ENCODE measurements at regions not wholly inside any gene's neighbourhood (a gene's known extent, or its start where the extent isn't known, plus 50 kb on each side); places are given as distances from the start of the nearest gene placed in this dataset.

DNA sequence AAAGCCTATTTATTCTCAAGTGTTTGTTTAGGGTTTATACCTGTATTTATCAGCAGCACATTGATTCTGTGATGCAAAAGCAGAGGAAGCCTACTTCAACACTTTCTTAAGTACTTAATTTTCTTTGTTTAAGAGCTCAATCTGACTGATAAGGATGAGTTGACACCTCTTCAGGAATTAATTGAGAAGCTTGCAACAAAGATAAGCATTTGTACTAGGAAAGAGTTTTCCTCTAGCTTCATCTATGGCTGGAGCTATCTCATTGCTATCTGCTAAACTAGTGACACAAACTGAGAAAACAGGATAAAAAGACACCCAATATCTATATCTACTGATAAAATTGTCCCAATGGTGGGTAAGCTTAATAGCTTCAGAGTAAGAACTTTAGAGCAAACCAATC, 170.1 kb upstream of the SLITRK6 start:
- no peaks in the 10 kb centered on the region for H3K36me3 ChIP-seq (ENCODE audit: insufficient read depth, low read length)
- DNase-seq (ENCODE audit: low spot score) = no peak
- H3K9me3 ChIP-seq (ENCODE audit: low read length) = 0 out of 2 replicates have a peak, but pooled peaks cover 4% of the 10 kb centered on the region
- ChIA-PET POLR2A (interaction anchor here (0.7 to 1.0 kb wide), 2 partner anchors 15 to 399 kb away, joined by 3 to 5 read pairs; no protein-coding TSS in a partner anchor), CTCF (ENCODE audit: unreplicated experiment) (no interaction called here)
- no TSS peak for BruUV-seq (replicated peaks)
- no peak overlapping the region for H3K27ac ChIP-seq (ENCODE audit: low read depth, low read length, poor library complexity, severe bottlenecking)
- no peaks in the 10 kb centered on the region for H3K9me2 ChIP-seq (ENCODE audit: insufficient read depth, low read length)
- intact Hi-C loops (cut with micrococcal nuclease; ENCODE audit: unreplicated experiment) = no loop called here
- no peaks in the 10 kb centered on the region for H3K79me2 ChIP-seq (ENCODE audit: insufficient read depth, low read depth, low read length)
- no peak overlapping the region for H3K4me3 ChIP-seq (ENCODE audit: low read depth, low read length, poor library complexity, severe bottlenecking)
- H3K4me2 ChIP-seq (ENCODE audit: low read length) = no peak overlapping the region
- no peaks in the 10 kb centered on the region for H4K20me1 ChIP-seq (ENCODE audit: insufficient read depth, low read length)
- no peak for TF ChIP-seq EZH2phosphoT487 (IDR thresholded peaks at IDR 0.05; ENCODE audit: borderline replicate concordance, low read depth, low read length)
- TF ChIP-seq, protein P1, sequence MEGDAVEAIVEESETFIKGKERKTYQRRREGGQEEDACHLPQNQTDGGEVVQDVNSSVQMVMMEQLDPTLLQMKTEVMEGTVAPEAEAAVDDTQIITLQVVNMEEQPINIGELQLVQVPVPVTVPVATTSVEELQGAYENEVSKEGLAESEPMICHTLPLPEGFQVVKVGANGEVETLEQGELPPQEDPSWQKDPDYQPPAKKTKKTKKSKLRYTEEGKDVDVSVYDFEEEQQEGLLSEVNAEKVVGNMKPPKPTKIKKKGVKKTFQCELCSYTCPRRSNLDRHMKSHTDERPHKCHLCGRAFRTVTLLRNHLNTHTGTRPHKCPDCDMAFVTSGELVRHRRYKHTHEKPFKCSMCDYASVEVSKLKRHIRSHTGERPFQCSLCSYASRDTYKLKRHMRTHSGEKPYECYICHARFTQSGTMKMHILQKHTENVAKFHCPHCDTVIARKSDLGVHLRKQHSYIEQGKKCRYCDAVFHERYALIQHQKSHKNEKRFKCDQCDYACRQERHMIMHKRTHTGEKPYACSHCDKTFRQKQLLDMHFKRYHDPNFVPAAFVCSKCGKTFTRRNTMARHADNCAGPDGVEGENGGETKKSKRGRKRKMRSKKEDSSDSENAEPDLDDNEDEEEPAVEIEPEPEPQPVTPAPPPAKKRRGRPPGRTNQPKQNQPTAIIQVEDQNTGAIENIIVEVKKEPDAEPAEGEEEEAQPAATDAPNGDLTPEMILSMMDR (conservative IDR thresholded peaks at IDR 0.05; ENCODE audit: low read length) = no peak
- H3K4me1 ChIP-seq (ENCODE audit: insufficient read depth, low read length, poor library complexity, severe bottlenecking) = no peaks in the 10 kb centered on the region
- no peak overlapping the region for H2AFZ ChIP-seq (ENCODE audit: low read length)

DNA sequence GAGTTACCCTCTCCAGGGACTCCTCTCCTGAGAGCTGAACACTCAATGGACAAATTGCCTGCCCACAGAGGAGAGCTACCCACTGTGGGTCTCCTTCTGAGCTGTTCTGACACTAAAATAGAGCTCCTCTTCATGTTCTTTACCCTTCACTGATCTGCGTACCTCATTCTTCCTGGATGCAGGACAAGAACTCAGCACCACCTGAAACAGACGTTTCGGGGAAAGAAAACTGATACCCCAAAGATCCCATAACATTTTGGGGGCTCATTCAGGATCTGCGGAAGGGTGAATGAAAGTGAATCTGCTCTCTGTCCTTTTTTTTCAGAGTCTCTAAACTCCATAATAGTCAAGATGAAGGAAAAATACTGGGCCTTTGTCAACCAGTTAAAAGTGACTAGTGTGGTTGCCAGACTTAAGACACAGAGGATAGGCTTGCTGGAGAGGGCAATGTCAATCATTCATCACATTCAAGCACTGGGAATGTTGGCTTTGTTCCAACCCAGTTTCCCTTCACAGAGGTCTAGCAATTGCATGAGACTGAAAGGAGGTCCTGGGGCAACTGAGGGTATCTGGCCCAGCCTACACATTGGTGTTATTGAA, 136.7 kb upstream of the SLITRK6 start:
- Histone ChIP-seq H3K36me3 (ENCODE audit: insufficient read depth, low read length) (no peaks in the 10 kb centered on the region), H3K79me2 (ENCODE audit: insufficient read depth, low read depth, low read length) (no peaks in the 10 kb centered on the region), H3K27ac (ENCODE audit: low read depth, low read length, poor library complexity, severe bottlenecking) (no peak overlapping the region), H3K4me2 (ENCODE audit: low read length) (no peak overlapping the region), H3K4me3 (ENCODE audit: low read depth, low read length, poor library complexity, severe bottlenecking) (no peak overlapping the region), H4K20me1 (ENCODE audit: insufficient read depth, low read length) (no peaks in the 10 kb centered on the region), H2AFZ (ENCODE audit: low read length) (no peak overlapping the region), H3K9me3 (ENCODE audit: low read length) (0 out of 2 replicates have a peak, but pooled peaks cover 5% of the 10 kb centered on the region), H3K9me2 (ENCODE audit: insufficient read depth, low read length) (no peaks in the 10 kb centered on the region), H3K4me1 (ENCODE audit: insufficient read depth, low read length, poor library complexity, severe bottlenecking) (no peaks in the 10 kb centered on the region)
- CTCF ChIA-PET (ENCODE audit: unreplicated experiment) = no interaction called here
- TF ChIP-seq, protein P1 (conservative IDR thresholded peaks at IDR 0.05; ENCODE audit: low read length) = no peak
- no peak for TF ChIP-seq EZH2phosphoT487 (IDR thresholded peaks at IDR 0.05; ENCODE audit: borderline replicate concordance, low read depth, low read length)
- intact Hi-C loops (cut with micrococcal nuclease; ENCODE audit: unreplicated experiment) = no loop called here
- BruUV-seq (replicated peaks) = no TSS peak
- no peak for DNase-seq (ENCODE audit: low spot score)
- POLR2A ChIA-PET = no interaction called here

DNA sequence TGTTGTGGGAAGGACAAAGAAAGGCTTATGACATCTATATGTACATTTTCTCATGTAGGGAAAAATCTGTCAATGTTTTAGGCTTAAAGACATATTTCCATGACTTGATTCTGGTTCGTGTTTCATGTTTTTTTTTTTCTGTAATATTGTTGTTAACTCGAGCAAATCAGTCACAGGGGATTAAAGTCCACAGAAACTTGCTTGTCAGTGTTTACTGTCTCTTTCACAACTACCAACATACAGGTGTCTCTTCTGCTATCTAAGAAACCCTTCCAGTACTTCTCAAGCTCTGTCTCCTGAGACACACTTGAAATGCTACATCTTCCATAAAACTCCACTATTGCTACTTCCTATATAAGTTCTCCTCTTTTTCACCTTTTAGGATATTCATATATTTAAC, 130.9 kb upstream of the SLITRK6 start:
- Histone ChIP-seq H3K4me1 (ENCODE audit: insufficient read depth, low read length, poor library complexity, severe bottlenecking) (no peaks in the 10 kb centered on the region), H3K9me3 (ENCODE audit: low read length) (0 out of 2 replicates have a peak, but pooled peaks cover 5% of the 10 kb centered on the region), H2AFZ (ENCODE audit: low read length) (no peak overlapping the region), H3K9me2 (ENCODE audit: insufficient read depth, low read length) (no peaks in the 10 kb centered on the region), H3K4me3 (ENCODE audit: low read depth, low read length, poor library complexity, severe bottlenecking) (no peak overlapping the region), H3K36me3 (ENCODE audit: insufficient read depth, low read length) (no peaks in the 10 kb centered on the region), H3K4me2 (ENCODE audit: low read length) (no peak overlapping the region), H3K27ac (ENCODE audit: low read depth, low read length, poor library complexity, severe bottlenecking) (no peak overlapping the region), H3K79me2 (ENCODE audit: insufficient read depth, low read depth, low read length) (no peaks in the 10 kb centered on the region), H4K20me1 (ENCODE audit: insufficient read depth, low read length) (no peaks in the 10 kb centered on the region)
- no peak for DNase-seq (ENCODE audit: low spot score)
- CTCF ChIA-PET (ENCODE audit: unreplicated experiment) = no interaction called here
- POLR2A ChIA-PET = no interaction called here
- intact Hi-C loops (cut with micrococcal nuclease; ENCODE audit: unreplicated experiment) = no loop called here
- TF ChIP-seq, protein P1 (conservative IDR thresholded peaks at IDR 0.05; ENCODE audit: low read length) = no peak
- TF ChIP-seq EZH2phosphoT487 (IDR thresholded peaks at IDR 0.05; ENCODE audit: borderline replicate concordance, low read depth, low read length) = no peak
- no TSS peak for BruUV-seq (replicated peaks)

Data from OCI-LY7 (cell line).